HG02970 (cell line): ENCODE measurements at regions not wholly inside any gene's neighbourhood (a gene's known extent, or its start where the extent isn't known, plus 50 kb on each side); places are given as distances from the start of the nearest gene placed in this dataset.
"Not testable (repeated sequence)": the region's sequence is repeated elsewhere in the genome, so short reads cannot be mapped to it uniquely, and the experiment has no call there.

Experiments
- ATAC-seq: cut with Tn5 transposase; IDR thresholded peaks from one replicate; pipeline ENCODE4 v1.9.1; 2021; ENCODE audit warnings: mild to moderate bottlenecking, moderate library complexity, moderate number of reproducible peaks; ENCODE audit not compliant: unreplicated experiment, low FRiP score

- ATAC-seq = no peak
Observed at GRCh38 chr9:32092031-32092430, 292.4 kb upstream of the ACO1 start.

- ATAC-seq = no peak
Observed at GRCh38 chr9:32117291-32117690, 267.2 kb upstream of the ACO1 start.

GRCh38 chr9:32128546-32128945 is 255.9 kb upstream of the ACO1 start:
- ATAC-seq = no peak

- not testable (repeated sequence) for ATAC-seq
Observed at GRCh38 chr9:32130709-32131108, 253.7 kb upstream of the ACO1 start.

- ATAC-seq = no peak
Observed at GRCh38 chr9:32136700-32137339, 247.6 kb upstream of the ACO1 start.

GRCh38 chr9:32142074-32142473 is 242.4 kb upstream of the ACO1 start:
- ATAC-seq = no peak

GRCh38 chr9:32148553-32148952 is 235.9 kb upstream of the ACO1 start:
- ATAC-seq = not testable (repeated sequence)

GRCh38 chr9:32161209-32161608 is 223.2 kb upstream of the ACO1 start:
- no peak for ATAC-seq

- ATAC-seq = peak; percentile 54
Observed at GRCh38 chr9:32161720-32162119, 222.7 kb upstream of the ACO1 start.

GRCh38 chr9:32166316-32166715 is 218.1 kb upstream of the ACO1 start:
- ATAC-seq = not testable (repeated sequence)

- no peak for ATAC-seq
Observed at GRCh38 chr9:32171339-32171738, 213.1 kb upstream of the ACO1 start.

GRCh38 chr9:32172256-32172655 is 212.2 kb upstream of the ACO1 start:
- no peak for ATAC-seq

GRCh38 chr9:32177396-32177795 is 207.0 kb upstream of the ACO1 start:
- no peak for ATAC-seq

GRCh38 chr9:32180597-32180996 is 203.8 kb upstream of the ACO1 start:
- no peak for ATAC-seq

GRCh38 chr9:32200241-32200640 is 184.2 kb upstream of the ACO1 start:
- no peak for ATAC-seq

GRCh38 chr9:32200896-32201295 is 183.5 kb upstream of the ACO1 start:
- ATAC-seq = no peak

- not testable (repeated sequence) for ATAC-seq
Observed at GRCh38 chr9:32209164-32209563, 175.3 kb upstream of the ACO1 start.

- ATAC-seq = peak; percentile 100
Observed at GRCh38 chr9:32218100-32218767, 166.2 kb upstream of the ACO1 start.

GRCh38 chr9:32220750-32221149 is 163.7 kb upstream of the ACO1 start:
- ATAC-seq = no peak

GRCh38 chr9:32234451-32234850 is 150.0 kb upstream of the ACO1 start:
- ATAC-seq = no peak

GRCh38 chr9:32247168-32247567 is 137.3 kb upstream of the ACO1 start:
- ATAC-seq = no peak

GRCh38 chr9:32248189-32248712 is 136.2 kb upstream of the ACO1 start:
- no peak for ATAC-seq
